D721Med (cell line): ENCODE measurements at regions not wholly inside any gene's neighbourhood (a gene's known extent, or its start where the extent isn't known, plus 50 kb on each side); places are given as distances from the start of the nearest gene placed in this dataset.
"Not testable (repeated sequence)": the region's sequence is repeated elsewhere in the genome, so short reads cannot be mapped to it uniquely, and the experiment has no call there.

ENCODE experiments used
- DNase-seq: peaks from one replicate; pipeline ENCODE4 v3.0.0; 2011; ENCODE audit warnings: low spot score; ENCODE audit not compliant: insufficient read length
- FAIRE-seq: peaks from 2 replicates; lab custom pipeline; 2011; peaks lifted over from hg19 to GRCh38; lab: Jason Lieb, UNC
- CTCF ChIP-seq: IDR thresholded peaks from 2 replicates; pipeline ENCODE4 v1.5.1; 2012; ENCODE audit warnings: mild to moderate bottlenecking, control low read depth; ENCODE audit not compliant: insufficient read depth; ENCODE audit errors: missing control alignments

GRCh38 chr2:53497020-53497419, 270.6 kb upstream of the CHAC2 start:
- FAIRE-seq: no peak

GRCh38 chr2:53493210-53493609, 274.4 kb upstream of the CHAC2 start:
- no peak for TF ChIP-seq CTCF
- DNase-seq: no peak
- no peak for FAIRE-seq

More at GRCh38 chr2:53497020-53497419, 270.6 kb upstream of the CHAC2 start:
- no peak for DNase-seq
- TF ChIP-seq CTCF: no peak

- no peak for TF ChIP-seq CTCF
- FAIRE-seq: no peak
- no peak for DNase-seq
Observed at GRCh38 chr2:53490659-53491058, 276.9 kb upstream of the CHAC2 start.

- FAIRE-seq, DNase-seq: not testable (repeated sequence)
Observed at GRCh38 chr2:53486185-53486899, 281.3 kb upstream of the CHAC2 start.

- TF ChIP-seq CTCF: no peak
- DNase-seq (no peak), FAIRE-seq (no peak)
Observed at GRCh38 chr2:53485021-53485728, 282.4 kb upstream of the CHAC2 start.

- FAIRE-seq: no peak
- no peak for TF ChIP-seq CTCF
- DNase-seq: no peak
Observed at GRCh38 chr2:53484531-53484930, 283.1 kb upstream of the CHAC2 start.

- FAIRE-seq: no peak
- TF ChIP-seq CTCF: no peak
- DNase-seq: no peak
Observed at GRCh38 chr2:53477517-53477916, 290.1 kb upstream of the CHAC2 start.
